GM23338 (cell line): ENCODE measurements at regions not wholly inside any gene's neighbourhood (a gene's known extent, or its start where the extent isn't known, plus 50 kb on each side); places are given as distances from the start of the nearest gene placed in this dataset.
A peak's percentile ranks its signal among the peaks of the same experiment; 100 is the strongest.

Source experiments
- CREB1 ChIP-seq: fragments of 250-450 bp; sonication (Bioruptor Pico); IDR thresholded peaks from 2 replicates; pipeline ENCODE4 v1.5.0; 2020; ENCODE audit warnings: low read depth, mild to moderate bottlenecking, moderate library complexity
- EZH2 ChIP-seq: fragments of 200-600 bp; sonication (generic); IDR thresholded peaks from one replicate; pipeline ENCODE4 v1.8.0; 2017; ENCODE audit warnings: antibody characterized with exemption, mild to moderate bottlenecking, low read depth; ENCODE audit not compliant: unreplicated experiment
- EZH2phosphoT487 ChIP-seq: fragments of 200-600 bp; sonication (generic); IDR thresholded peaks from one replicate; pipeline ENCODE4 v1.8.1; 2018; ENCODE audit warnings: antibody characterized with exemption; ENCODE audit not compliant: unreplicated experiment
- POLR2AphosphoS5 ChIP-seq: IDR thresholded peaks from 2 replicates; pipeline ENCODE4 v1.6.1; 2016; ENCODE audit warnings: antibody characterized with exemption, low read depth
- ZNF114 ChIP-seq: fragments of 250-450 bp; sonication (Bioruptor Pico); IDR thresholded peaks from 2 replicates; pipeline ENCODE4 v1.5.0; 2020; ENCODE audit warnings: mild to moderate bottlenecking, moderate library complexity
- TF ChIP-seq, protein P1 (sequence below), 2 experiments: fragments of 200-600 bp in 1 of 2; sonication (generic) in 1 of 2; conservative IDR thresholded peaks; 2 replicates each; pipeline versions ENCODE4 v1.5.1 to v1.6.1; 2016 to 2017; ENCODE audit warnings: antibody characterized with exemption in 2 of 2, low read depth in 2 of 2, mild to moderate bottlenecking in 2 of 2, moderate library complexity in 1 of 2
- TF ChIP-seq, protein P2 (sequence below): IDR thresholded peaks from one replicate; pipeline ENCODE4 v1.6.1; 2018; ENCODE audit warnings: antibody characterized with exemption; ENCODE audit not compliant: unreplicated experiment
- TF ChIP-seq, protein P3 (sequence below): fragments of 250-450 bp; sonication (Bioruptor Pico); IDR thresholded peaks from 2 replicates; pipeline ENCODE4 v1.5.0; 2020; ENCODE audit warnings: mild to moderate bottlenecking, moderate library complexity

DNA sequence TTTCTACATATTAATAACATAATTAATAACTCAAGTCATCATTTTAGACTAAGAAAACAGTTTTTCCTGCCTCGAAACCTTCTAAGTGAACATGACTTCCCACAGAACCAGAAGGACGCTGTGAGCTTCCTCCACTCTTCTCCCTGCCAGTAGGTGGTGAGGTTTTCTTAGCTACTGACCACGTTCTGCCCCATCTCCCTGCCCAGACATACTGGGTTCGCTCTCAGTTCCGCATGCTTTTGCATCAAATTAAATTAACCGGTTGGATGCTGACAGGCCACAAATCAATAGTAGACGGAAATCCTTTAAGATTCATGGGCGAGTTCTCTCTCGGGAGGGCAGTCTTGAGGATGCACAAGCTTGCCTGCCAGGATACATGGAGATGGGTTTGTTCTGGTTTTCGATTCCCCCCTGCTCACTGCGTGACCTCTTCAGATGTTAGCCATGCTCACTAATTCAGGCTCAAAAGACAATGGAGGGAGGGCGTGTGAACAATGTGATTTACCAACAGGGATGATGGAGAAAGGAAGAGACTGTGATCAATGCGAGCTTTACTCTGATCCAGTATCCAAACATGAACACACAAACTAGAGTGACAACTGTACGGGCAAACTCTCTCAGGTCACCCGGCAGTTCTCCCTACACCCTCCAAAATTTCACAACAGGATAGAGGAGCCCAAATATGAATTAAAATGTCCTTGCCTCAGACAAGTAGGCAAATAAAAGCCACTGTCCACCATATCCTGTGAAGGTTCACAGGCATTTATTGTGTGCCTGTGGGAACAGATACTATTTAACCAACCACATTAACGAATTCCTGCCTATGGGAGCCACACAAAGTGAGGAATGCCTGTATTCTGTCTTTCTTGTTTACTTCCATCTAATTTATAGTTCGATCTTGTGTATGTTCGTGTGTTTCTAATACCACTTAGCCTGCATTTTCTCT, 375.7 kb downstream of the EIPR1 start:
- TF ChIP-seq, protein P1, sequence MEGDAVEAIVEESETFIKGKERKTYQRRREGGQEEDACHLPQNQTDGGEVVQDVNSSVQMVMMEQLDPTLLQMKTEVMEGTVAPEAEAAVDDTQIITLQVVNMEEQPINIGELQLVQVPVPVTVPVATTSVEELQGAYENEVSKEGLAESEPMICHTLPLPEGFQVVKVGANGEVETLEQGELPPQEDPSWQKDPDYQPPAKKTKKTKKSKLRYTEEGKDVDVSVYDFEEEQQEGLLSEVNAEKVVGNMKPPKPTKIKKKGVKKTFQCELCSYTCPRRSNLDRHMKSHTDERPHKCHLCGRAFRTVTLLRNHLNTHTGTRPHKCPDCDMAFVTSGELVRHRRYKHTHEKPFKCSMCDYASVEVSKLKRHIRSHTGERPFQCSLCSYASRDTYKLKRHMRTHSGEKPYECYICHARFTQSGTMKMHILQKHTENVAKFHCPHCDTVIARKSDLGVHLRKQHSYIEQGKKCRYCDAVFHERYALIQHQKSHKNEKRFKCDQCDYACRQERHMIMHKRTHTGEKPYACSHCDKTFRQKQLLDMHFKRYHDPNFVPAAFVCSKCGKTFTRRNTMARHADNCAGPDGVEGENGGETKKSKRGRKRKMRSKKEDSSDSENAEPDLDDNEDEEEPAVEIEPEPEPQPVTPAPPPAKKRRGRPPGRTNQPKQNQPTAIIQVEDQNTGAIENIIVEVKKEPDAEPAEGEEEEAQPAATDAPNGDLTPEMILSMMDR (conservative IDR thresholded peaks at IDR 0.05; ENCODE audit: low read depth in 2 of 2), result peak; percentile 15 to 58; a peak in 3 of 4 replicates
- TF ChIP-seq, protein P2, sequence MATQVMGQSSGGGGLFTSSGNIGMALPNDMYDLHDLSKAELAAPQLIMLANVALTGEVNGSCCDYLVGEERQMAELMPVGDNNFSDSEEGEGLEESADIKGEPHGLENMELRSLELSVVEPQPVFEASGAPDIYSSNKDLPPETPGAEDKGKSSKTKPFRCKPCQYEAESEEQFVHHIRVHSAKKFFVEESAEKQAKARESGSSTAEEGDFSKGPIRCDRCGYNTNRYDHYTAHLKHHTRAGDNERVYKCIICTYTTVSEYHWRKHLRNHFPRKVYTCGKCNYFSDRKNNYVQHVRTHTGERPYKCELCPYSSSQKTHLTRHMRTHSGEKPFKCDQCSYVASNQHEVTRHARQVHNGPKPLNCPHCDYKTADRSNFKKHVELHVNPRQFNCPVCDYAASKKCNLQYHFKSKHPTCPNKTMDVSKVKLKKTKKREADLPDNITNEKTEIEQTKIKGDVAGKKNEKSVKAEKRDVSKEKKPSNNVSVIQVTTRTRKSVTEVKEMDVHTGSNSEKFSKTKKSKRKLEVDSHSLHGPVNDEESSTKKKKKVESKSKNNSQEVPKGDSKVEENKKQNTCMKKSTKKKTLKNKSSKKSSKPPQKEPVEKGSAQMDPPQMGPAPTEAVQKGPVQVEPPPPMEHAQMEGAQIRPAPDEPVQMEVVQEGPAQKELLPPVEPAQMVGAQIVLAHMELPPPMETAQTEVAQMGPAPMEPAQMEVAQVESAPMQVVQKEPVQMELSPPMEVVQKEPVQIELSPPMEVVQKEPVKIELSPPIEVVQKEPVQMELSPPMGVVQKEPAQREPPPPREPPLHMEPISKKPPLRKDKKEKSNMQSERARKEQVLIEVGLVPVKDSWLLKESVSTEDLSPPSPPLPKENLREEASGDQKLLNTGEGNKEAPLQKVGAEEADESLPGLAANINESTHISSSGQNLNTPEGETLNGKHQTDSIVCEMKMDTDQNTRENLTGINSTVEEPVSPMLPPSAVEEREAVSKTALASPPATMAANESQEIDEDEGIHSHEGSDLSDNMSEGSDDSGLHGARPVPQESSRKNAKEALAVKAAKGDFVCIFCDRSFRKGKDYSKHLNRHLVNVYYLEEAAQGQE, result no peak
- TF ChIP-seq POLR2AphosphoS5 (no peak), EZH2phosphoT487 (no peak), EZH2 (no peak), CREB1 (CRISPR knock-in tag) (no peak), ZNF114 (CRISPR knock-in tag) (no peak)
- TF ChIP-seq, protein P3, sequence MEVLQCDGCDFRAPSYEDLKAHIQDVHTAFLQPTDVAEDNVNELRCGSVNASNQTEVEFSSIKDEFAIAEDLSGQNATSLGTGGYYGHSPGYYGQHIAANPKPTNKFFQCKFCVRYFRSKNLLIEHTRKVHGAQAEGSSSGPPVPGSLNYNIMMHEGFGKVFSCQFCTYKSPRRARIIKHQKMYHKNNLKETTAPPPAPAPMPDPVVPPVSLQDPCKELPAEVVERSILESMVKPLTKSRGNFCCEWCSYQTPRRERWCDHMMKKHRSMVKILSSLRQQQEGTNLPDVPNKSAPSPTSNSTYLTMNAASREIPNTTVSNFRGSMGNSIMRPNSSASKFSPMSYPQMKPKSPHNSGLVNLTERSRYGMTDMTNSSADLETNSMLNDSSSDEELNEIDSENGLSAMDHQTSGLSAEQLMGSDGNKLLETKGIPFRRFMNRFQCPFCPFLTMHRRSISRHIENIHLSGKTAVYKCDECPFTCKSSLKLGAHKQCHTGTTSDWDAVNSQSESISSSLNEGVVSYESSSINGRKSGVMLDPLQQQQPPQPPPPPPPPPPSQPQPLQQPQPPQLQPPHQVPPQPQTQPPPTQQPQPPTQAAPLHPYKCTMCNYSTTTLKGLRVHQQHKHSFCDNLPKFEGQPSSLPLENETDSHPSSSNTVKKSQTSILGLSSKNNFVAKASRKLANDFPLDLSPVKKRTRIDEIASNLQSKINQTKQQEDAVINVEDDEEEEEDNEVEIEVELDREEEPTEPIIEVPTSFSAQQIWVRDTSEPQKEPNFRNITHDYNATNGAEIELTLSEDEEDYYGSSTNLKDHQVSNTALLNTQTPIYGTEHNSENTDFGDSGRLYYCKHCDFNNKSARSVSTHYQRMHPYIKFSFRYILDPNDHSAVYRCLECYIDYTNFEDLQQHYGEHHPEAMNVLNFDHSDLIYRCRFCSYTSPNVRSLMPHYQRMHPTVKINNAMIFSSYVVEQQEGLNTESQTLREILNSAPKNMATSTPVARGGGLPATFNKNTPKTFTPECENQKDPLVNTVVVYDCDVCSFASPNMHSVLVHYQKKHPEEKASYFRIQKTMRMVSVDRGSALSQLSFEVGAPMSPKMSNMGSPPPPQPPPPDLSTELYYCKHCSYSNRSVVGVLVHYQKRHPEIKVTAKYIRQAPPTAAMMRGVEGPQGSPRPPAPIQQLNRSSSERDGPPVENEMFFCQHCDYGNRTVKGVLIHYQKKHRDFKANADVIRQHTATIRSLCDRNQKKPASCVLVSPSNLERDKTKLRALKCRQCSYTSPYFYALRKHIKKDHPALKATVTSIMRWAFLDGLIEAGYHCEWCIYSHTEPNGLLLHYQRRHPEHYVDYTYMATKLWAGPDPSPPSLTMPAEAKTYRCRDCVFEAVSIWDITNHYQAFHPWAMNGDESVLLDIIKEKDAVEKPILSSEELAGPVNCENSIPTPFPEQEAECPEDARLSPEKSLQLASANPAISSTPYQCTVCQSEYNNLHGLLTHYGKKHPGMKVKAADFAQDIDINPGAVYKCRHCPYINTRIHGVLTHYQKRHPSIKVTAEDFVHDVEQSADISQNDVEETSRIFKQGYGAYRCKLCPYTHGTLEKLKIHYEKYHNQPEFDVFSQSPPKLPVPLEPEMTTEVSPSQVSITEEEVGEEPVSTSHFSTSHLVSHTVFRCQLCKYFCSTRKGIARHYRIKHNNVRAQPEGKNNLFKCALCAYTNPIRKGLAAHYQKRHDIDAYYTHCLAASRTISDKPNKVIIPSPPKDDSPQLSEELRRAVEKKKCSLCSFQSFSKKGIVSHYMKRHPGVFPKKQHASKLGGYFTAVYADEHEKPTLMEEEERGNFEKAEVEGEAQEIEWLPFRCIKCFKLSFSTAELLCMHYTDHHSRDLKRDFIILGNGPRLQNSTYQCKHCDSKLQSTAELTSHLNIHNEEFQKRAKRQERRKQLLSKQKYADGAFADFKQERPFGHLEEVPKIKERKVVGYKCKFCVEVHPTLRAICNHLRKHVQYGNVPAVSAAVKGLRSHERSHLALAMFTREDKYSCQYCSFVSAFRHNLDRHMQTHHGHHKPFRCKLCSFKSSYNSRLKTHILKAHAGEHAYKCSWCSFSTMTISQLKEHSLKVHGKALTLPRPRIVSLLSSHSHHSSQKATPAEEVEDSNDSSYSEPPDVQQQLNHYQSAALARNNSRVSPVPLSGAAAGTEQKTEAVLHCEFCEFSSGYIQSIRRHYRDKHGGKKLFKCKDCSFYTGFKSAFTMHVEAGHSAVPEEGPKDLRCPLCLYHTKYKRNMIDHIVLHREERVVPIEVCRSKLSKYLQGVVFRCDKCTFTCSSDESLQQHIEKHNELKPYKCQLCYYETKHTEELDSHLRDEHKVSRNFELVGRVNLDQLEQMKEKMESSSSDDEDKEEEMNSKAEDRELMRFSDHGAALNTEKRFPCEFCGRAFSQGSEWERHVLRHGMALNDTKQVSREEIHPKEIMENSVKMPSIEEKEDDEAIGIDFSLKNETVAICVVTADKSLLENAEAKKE (CRISPR knock-in tag), result no peak
